Femur (tissue), 1 donor: ENCODE measurements at regions not wholly inside any gene's neighbourhood (a gene's known extent, or its start where the extent isn't known, plus 50 kb on each side); places are given as distances from the start of the nearest gene placed in this dataset.
A peak's percentile ranks its signal among the peaks of the same experiment; 100 is the strongest.
"Not testable (repeated sequence)": the region's sequence is repeated elsewhere in the genome, so short reads cannot be mapped to it uniquely, and the experiment has no call there.

Source experiments
- DNase-seq: peaks from one replicate; pipeline ENCODE4 v3.0.0-alpha.2; 2017

- DNase-seq = no peak
These were observed 216.1 kb upstream of the THUMPD2 start for GRCh38 chr2:39995005-39995737.

- DNase-seq = no peak
These were observed 215.1 kb upstream of the THUMPD2 start for GRCh38 chr2:39994151-39994550.

- DNase-seq = no peak
These were observed 212.2 kb upstream of the THUMPD2 start for GRCh38 chr2:39991298-39991697.

- DNase-seq = no peak
These were observed 211.4 kb upstream of the THUMPD2 start for GRCh38 chr2:39990335-39990900.

GRCh38 chr2:39989888-39990287 lies 210.8 kb upstream of the THUMPD2 start:
- no peak for DNase-seq

GRCh38 chr2:39981883-39982311 lies 202.8 kb upstream of the THUMPD2 start:
- DNase-seq = peak; percentile 52

- no peak for DNase-seq
These were observed 196.5 kb upstream of the THUMPD2 start for GRCh38 chr2:39975476-39976020.

GRCh38 chr2:39968037-39968436 lies 189.0 kb upstream of the THUMPD2 start:
- DNase-seq = no peak

GRCh38 chr2:39960681-39961080 lies 181.6 kb upstream of the THUMPD2 start:
- DNase-seq = not testable (repeated sequence)

GRCh38 chr2:39954346-39954745 lies 175.3 kb upstream of the THUMPD2 start:
- DNase-seq = no peak

- DNase-seq = no peak
These were observed 170.1 kb upstream of the THUMPD2 start for GRCh38 chr2:39949131-39949530.

- no peak for DNase-seq
These were observed 169.1 kb upstream of the THUMPD2 start for GRCh38 chr2:39948016-39948719.

GRCh38 chr2:39947294-39948015 lies 168.4 kb upstream of the THUMPD2 start:
- no peak for DNase-seq

GRCh38 chr2:39942950-39943349 lies 163.9 kb upstream of the THUMPD2 start:
- no peak for DNase-seq

GRCh38 chr2:39938035-39938835 lies 159.2 kb upstream of the THUMPD2 start:
- no peak for DNase-seq

- DNase-seq = no peak
These were observed 158.6 kb upstream of the THUMPD2 start for GRCh38 chr2:39937621-39938020.

GRCh38 chr2:39934851-39935250 lies 155.8 kb upstream of the THUMPD2 start:
- DNase-seq = no peak

- no peak for DNase-seq
These were observed 154.1 kb upstream of the THUMPD2 start for GRCh38 chr2:39933196-39933595.

- no peak for DNase-seq
These were observed 153.1 kb upstream of the THUMPD2 start for GRCh38 chr2:39932198-39932597.

GRCh38 chr2:39930175-39930917 lies 151.3 kb upstream of the THUMPD2 start:
- no peak for DNase-seq

- DNase-seq = no peak
These were observed 150.5 kb upstream of the THUMPD2 start for GRCh38 chr2:39929531-39929930.
